ENCODE measurements at regions not wholly inside any gene's neighbourhood (a gene's known extent, or its start where the extent isn't known, plus 50 kb on each side); places are given as distances from the start of the nearest gene placed in this dataset.
"Not testable (repeated sequence)": the region's sequence is repeated elsewhere in the genome, so short reads cannot be mapped to it uniquely, and the experiment has no call there.

- no peak for DNase-seq (ENCODE audit: low read depth)
Observed at GRCh38 chr5:152456815-152457443, 51.9 kb upstream of the NMUR2 start.

GRCh38 chr5:152462021-152462721 is 57.1 kb upstream of the NMUR2 start:
- peak; percentile 1 for DNase-seq (ENCODE audit: low read depth)

GRCh38 chr5:152464048-152464447 is 59.0 kb upstream of the NMUR2 start:
- DNase-seq (ENCODE audit: low read depth): no peak

- no peak for DNase-seq (ENCODE audit: low read depth)
Observed at GRCh38 chr5:152465140-152465539, 60.1 kb upstream of the NMUR2 start.

GRCh38 chr5:152466085-152466745 is 61.1 kb upstream of the NMUR2 start:
- no peak for DNase-seq (ENCODE audit: low read depth)

GRCh38 chr5:152470167-152470566 is 65.1 kb upstream of the NMUR2 start:
- DNase-seq (ENCODE audit: low read depth): no peak

GRCh38 chr5:152472083-152472482 is 67.0 kb upstream of the NMUR2 start:
- no peak for DNase-seq (ENCODE audit: low read depth)

GRCh38 chr5:152474961-152475360 is 69.9 kb upstream of the NMUR2 start:
- DNase-seq (ENCODE audit: low read depth): no peak

GRCh38 chr5:152477536-152477935 is 72.5 kb upstream of the NMUR2 start:
- no peak for DNase-seq (ENCODE audit: low read depth)

- DNase-seq (ENCODE audit: low read depth): not testable (repeated sequence)
Observed at GRCh38 chr5:152479866-152480265, 74.8 kb upstream of the NMUR2 start.

- DNase-seq (ENCODE audit: low read depth): not testable (repeated sequence)
Observed at GRCh38 chr5:152480677-152481076, 75.6 kb upstream of the NMUR2 start.

GRCh38 chr5:152487130-152487529 is 82.1 kb upstream of the NMUR2 start:
- no peak for DNase-seq (ENCODE audit: low read depth)

GRCh38 chr5:152488869-152489268 is 83.8 kb upstream of the NMUR2 start:
- no peak for DNase-seq (ENCODE audit: low read depth)

- peak; percentile 1 for DNase-seq (ENCODE audit: low read depth)
Observed at GRCh38 chr5:152499814-152500535, 94.9 kb upstream of the NMUR2 start.

GRCh38 chr5:152501294-152501693 is 96.2 kb upstream of the NMUR2 start:
- DNase-seq (ENCODE audit: low read depth): no peak

- no peak for DNase-seq (ENCODE audit: low read depth)
Observed at GRCh38 chr5:152503206-152503605, 98.1 kb upstream of the NMUR2 start.

GRCh38 chr5:152505442-152506042 is 100.5 kb upstream of the NMUR2 start:
- DNase-seq (ENCODE audit: low read depth): peak; percentile 45

- DNase-seq (ENCODE audit: low read depth): no peak
Observed at GRCh38 chr5:152511120-152511519, 106.0 kb upstream of the NMUR2 start.

GRCh38 chr5:152511531-152512132 is 106.6 kb upstream of the NMUR2 start:
- DNase-seq (ENCODE audit: low read depth): no peak

GRCh38 chr5:152514827-152515397 is 109.8 kb upstream of the NMUR2 start:
- DNase-seq (ENCODE audit: low read depth): peak; percentile 27

GRCh38 chr5:152523964-152524363 is 118.9 kb upstream of the NMUR2 start:
- no peak for DNase-seq (ENCODE audit: low read depth)

Measured in LHCN-M2 (cell line).